Suprapubic skin (tissue), 4 donors: ENCODE measurements at regions not wholly inside any gene's neighbourhood (a gene's known extent, or its start where the extent isn't known, plus 50 kb on each side); places are given as distances from the start of the nearest gene placed in this dataset.

Source experiments
- DNase-seq, 2 donors: peaks; one replicate each; pipeline ENCODE4 v3.0.0-alpha.2; 2019; ENCODE audit warnings: low spot score in 2 of 2
- H3K27ac ChIP-seq: fragments of 200-600 bp; sonication (generic); one replicate; pipeline ENCODE4 v1.5.1; 2019
- H3K27me3 ChIP-seq: fragments of 200-600 bp; sonication (generic); one replicate; pipeline ENCODE4 v1.5.1; 2019
- H3K36me3 ChIP-seq: fragments of 200-600 bp; sonication (generic); one replicate; pipeline ENCODE4 v1.5.1; 2019
- H3K4me1 ChIP-seq: fragments of 200-600 bp; sonication (generic); one replicate; pipeline ENCODE4 v1.5.1; 2019
- H3K4me3 ChIP-seq: fragments of 200-600 bp; sonication (generic); one replicate; pipeline ENCODE4 v1.5.1; 2019; ENCODE audit warnings: mild to moderate bottlenecking
- H3K9me3 ChIP-seq: fragments of 200-600 bp; sonication (generic); one replicate; pipeline ENCODE4 v1.5.1; 2019
- EP300 ChIP-seq: sonication (generic); formaldehyde crosslinking; IDR thresholded peaks from one replicate; pipeline ENCODE4 v1.6.1; 2017; ENCODE audit warnings: antibody characterized with exemption
- POLR2A ChIP-seq, 2 donors: fragments of 450-650 bp; IDR thresholded peaks; one replicate each; pipeline ENCODE4 v1.6.1; 2017; ENCODE audit warnings: antibody characterized with exemption in 2 of 2, mild to moderate bottlenecking in 2 of 2, moderate library complexity in 2 of 2
- POLR2AphosphoS5 ChIP-seq, 3 donors: sonication (generic); formaldehyde crosslinking; IDR thresholded peaks; one replicate each; pipeline ENCODE4 v1.6.1; 2017; ENCODE audit warnings: antibody characterized with exemption in 3 of 3
- WGBS: methylation state at CpG from one replicate; pipeline ENCODE4 v1.1.5; 2018; 5-methylcytosine and 5-hydroxymethylcytosine counted together
- TF ChIP-seq, protein P1 (sequence below), 2 donors: fragments of 200-600 bp in 1 of 2; fragments of 450-650 bp in 1 of 2; sonication (generic) in 1 of 2; IDR thresholded peaks; one replicate each; pipeline ENCODE4 v1.5.1; 2016 to 2019; ENCODE audit warnings: antibody characterized with exemption in 2 of 2, mild to moderate bottlenecking in 1 of 2, moderate library complexity in 1 of 2

DNA sequence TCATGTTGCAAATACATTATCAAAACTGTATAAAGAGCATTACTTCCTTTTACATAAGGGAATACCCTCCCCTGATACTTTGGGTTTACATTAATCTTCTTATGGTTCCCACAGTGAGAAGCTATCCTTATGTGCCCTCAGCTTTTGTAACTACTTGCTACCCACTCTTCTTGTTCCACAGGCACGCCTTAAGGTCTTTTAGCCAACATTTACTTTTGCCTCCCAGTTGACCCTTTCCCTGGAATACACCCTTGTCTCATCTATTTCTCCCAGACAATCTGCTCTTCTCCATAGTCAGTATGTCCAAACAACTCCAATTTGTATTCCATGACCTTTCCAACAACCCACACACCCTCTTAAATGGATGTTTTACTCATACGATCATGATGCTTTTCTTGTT lies 116.8 kb upstream of the COL8A1 start:
- no peaks in the 10 kb centered on the region for H3K27me3 ChIP-seq
- H3K4me1 ChIP-seq = no peaks in the 10 kb centered on the region
- TF ChIP-seq, protein P1, sequence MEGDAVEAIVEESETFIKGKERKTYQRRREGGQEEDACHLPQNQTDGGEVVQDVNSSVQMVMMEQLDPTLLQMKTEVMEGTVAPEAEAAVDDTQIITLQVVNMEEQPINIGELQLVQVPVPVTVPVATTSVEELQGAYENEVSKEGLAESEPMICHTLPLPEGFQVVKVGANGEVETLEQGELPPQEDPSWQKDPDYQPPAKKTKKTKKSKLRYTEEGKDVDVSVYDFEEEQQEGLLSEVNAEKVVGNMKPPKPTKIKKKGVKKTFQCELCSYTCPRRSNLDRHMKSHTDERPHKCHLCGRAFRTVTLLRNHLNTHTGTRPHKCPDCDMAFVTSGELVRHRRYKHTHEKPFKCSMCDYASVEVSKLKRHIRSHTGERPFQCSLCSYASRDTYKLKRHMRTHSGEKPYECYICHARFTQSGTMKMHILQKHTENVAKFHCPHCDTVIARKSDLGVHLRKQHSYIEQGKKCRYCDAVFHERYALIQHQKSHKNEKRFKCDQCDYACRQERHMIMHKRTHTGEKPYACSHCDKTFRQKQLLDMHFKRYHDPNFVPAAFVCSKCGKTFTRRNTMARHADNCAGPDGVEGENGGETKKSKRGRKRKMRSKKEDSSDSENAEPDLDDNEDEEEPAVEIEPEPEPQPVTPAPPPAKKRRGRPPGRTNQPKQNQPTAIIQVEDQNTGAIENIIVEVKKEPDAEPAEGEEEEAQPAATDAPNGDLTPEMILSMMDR (IDR thresholded peaks at IDR 0.05) = no peak
- TF ChIP-seq POLR2A (IDR thresholded peaks at IDR 0.05) = no peak
- no peak for TF ChIP-seq POLR2AphosphoS5 (IDR thresholded peaks at IDR 0.05)
- no peak for TF ChIP-seq EP300
- WGBS = 88% methylated on average over 2 of the region's 2 CpGs
- H3K9me3 ChIP-seq = no peaks in the 10 kb centered on the region
- H3K36me3 ChIP-seq = no peaks in the 10 kb centered on the region
- no peak overlapping the region for H3K27ac ChIP-seq
- DNase-seq = no peak
- H3K4me3 ChIP-seq = no peak overlapping the region

DNA sequence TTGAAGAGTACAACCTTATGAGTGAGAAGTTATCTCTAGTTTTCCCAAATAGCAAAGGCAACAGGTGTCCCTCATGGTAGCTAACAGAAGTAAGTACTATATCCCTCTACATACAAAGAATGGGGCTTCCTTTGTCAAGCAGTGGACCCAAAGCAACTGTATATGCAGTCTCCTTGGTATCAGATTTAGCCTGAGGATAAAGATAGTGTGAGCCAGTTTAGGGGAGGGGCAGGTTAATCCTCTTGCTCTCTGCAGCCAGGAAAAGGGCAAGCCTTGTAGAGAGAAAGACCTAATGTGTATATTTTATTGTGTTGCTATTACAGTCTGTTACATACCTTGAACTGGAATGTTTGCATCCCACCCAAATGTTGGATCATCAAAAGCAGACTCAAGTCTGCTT lies 117.9 kb upstream of the COL8A1 start:
- TF ChIP-seq POLR2AphosphoS5 (IDR thresholded peaks at IDR 0.05) = no peak
- H3K27me3 ChIP-seq = no peaks in the 10 kb centered on the region
- no peaks in the 10 kb centered on the region for H3K36me3 ChIP-seq
- H3K27ac ChIP-seq = no peak overlapping the region
- no peaks in the 10 kb centered on the region for H3K9me3 ChIP-seq
- H3K4me3 ChIP-seq = no peak overlapping the region
- no peaks in the 10 kb centered on the region for H3K4me1 ChIP-seq
- DNase-seq = no peak

DNA sequence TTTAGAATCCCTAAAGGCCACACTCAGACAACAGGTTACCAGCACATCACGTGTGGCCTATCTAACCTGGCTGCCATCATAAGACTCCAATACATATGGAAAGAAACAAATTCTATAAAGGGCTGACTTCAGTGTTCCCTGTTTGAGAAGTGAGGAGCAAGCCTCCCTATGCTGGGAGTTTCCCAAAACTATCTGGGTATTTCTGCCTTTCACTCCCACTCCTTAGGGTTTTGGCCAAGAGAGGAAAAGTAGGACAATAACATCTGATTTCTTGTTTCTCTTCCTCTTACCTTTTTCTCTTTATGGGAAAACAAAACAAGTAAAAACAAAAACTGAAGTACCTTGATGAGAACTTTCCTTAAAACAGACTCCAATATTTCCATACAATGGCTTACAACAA lies 121.5 kb upstream of the COL8A1 start:
- no peaks in the 10 kb centered on the region for H3K4me1 ChIP-seq
- no peak overlapping the region for H3K27ac ChIP-seq
- 81% methylated on average over 1 of the region's 1 CpG for WGBS
- no peak for DNase-seq
- TF ChIP-seq POLR2A (IDR thresholded peaks at IDR 0.05) (no peak), EP300 (no peak), POLR2AphosphoS5 (IDR thresholded peaks at IDR 0.05) (no peak)
- TF ChIP-seq, protein P1 (IDR thresholded peaks at IDR 0.05) = no peak
- no peaks in the 10 kb centered on the region for H3K27me3 ChIP-seq
- H3K36me3 ChIP-seq = no peaks in the 10 kb centered on the region
- no peaks in the 10 kb centered on the region for H3K9me3 ChIP-seq
- H3K4me3 ChIP-seq = no peak overlapping the region

DNA sequence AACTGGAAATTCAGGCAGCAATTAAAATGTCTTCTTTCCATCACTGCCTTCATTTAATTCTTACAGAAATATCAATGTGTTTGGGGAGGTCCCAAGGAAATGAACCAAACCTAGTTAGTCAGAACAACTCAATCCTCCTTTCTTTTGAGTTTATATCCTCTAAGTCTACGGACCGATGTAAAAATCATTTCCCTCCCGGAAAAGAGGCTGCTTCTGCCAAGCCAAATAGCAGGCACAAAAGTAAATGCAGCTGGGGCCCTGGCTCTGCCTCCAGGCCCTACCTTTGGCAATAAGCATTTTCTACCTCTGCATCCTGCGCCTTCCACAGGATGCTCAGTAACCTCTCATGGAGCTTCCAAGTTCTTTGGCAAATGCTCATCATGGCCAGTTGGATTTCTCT lies 122.5 kb upstream of the COL8A1 start:
- no peaks in the 10 kb centered on the region for H3K36me3 ChIP-seq
- 76% methylated on average over 4 of the region's 4 CpGs for WGBS

DNA sequence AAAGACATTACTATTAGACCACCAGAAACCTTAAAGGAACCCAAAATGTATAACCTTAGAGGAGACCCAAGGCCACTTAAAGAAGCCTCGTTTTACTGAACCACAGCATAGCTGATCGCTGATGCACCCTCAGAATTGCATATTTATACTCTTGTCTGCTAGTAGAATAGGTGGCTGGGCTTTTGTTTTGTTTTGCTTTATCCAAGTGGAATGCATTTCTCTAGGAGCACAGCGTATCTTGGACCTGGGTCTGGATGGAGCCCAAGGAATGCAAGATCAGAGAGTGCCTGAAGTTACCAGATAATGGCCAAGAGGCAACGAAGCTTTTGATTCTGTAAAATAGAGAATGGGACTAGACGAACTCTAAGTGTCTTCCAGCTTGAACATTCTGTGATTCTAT lies 129.2 kb upstream of the COL8A1 start:
- 78% methylated on average over 5 of the region's 5 CpGs for WGBS
- no peak for DNase-seq
- no peak for TF ChIP-seq POLR2AphosphoS5 (IDR thresholded peaks at IDR 0.05)
- no peak for TF ChIP-seq EP300
- TF ChIP-seq, protein P1 (IDR thresholded peaks at IDR 0.05) = no peak
- TF ChIP-seq POLR2A (IDR thresholded peaks at IDR 0.05) = no peak

More for the DNA sequence above, 122.5 kb upstream of the COL8A1 start:
- H3K27me3 ChIP-seq = no peaks in the 10 kb centered on the region
- DNase-seq = no peak
- no peaks in the 10 kb centered on the region for H3K4me1 ChIP-seq
- H3K4me3 ChIP-seq = no peak overlapping the region
- no peak overlapping the region for H3K27ac ChIP-seq
- no peaks in the 10 kb centered on the region for H3K9me3 ChIP-seq
- TF ChIP-seq POLR2AphosphoS5 (IDR thresholded peaks at IDR 0.05) (no peak), POLR2A (IDR thresholded peaks at IDR 0.05) (no peak), EP300 (no peak)
- TF ChIP-seq, protein P1 (IDR thresholded peaks at IDR 0.05) = no peak

DNA sequence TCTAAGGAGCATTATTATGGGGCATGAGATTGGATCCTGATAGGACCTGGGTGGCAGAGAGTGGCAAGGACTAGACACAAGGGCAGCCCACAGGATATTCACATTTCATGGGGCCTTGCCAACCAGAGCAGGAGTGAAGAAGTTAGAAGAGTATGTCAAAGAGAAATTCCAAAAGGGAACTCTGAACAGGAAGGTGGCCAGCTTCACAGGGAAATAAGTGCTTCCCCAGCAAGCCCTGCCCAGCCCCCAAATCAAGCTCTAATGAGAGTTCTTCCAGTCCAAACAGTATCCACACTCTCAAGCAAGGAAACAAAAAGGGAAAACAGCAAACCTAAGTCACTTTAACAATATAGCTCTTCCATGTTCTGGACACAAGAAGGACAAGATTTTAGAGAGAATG lies 130.2 kb upstream of the COL8A1 start:
- Histone ChIP-seq H3K9me3 (no peaks in the 10 kb centered on the region), H3K4me3 (no peak overlapping the region), H3K4me1 (peaks cover 12% of the 10 kb centered on the region), H3K27me3 (no peaks in the 10 kb centered on the region), H3K27ac (no peak overlapping the region), H3K36me3 (no peaks in the 10 kb centered on the region)
- no peak for DNase-seq
- TF ChIP-seq, protein P1 (IDR thresholded peaks at IDR 0.05) = no peak
- TF ChIP-seq POLR2AphosphoS5 (IDR thresholded peaks at IDR 0.05) (no peak), POLR2A (IDR thresholded peaks at IDR 0.05) (no peak), EP300 (no peak)

More for the DNA sequence above, 129.2 kb upstream of the COL8A1 start:
- Histone ChIP-seq H3K27me3 (no peaks in the 10 kb centered on the region), H3K9me3 (no peaks in the 10 kb centered on the region), H3K36me3 (no peaks in the 10 kb centered on the region), H3K4me3 (no peak overlapping the region), H3K27ac (no peak overlapping the region), H3K4me1 (peaks cover 8% of the 10 kb centered on the region)
